Retinal pigment epithelial cell (primary cell): ENCODE measurements at regions not wholly inside any gene's neighbourhood (a gene's known extent, or its start where the extent isn't known, plus 50 kb on each side); places are given as distances from the start of the nearest gene placed in this dataset.

Experiments
- DNase-seq: peaks from one replicate; pipeline ENCODE4 v3.0.0-alpha.2; 2010; ENCODE audit warnings: low read depth
- H3K4me3 ChIP-seq: 2 replicates; pipeline ENCODE4 v1.5.1; 2011; ENCODE audit warnings: mild to moderate bottlenecking, low read length, control low read depth, moderate library complexity
- CTCF ChIP-seq: conservative IDR thresholded peaks from 2 replicates; pipeline ENCODE4 v1.5.1; 2011; ENCODE audit warnings: low read depth, low read length, control low read depth, inconsistent platforms

DNA sequence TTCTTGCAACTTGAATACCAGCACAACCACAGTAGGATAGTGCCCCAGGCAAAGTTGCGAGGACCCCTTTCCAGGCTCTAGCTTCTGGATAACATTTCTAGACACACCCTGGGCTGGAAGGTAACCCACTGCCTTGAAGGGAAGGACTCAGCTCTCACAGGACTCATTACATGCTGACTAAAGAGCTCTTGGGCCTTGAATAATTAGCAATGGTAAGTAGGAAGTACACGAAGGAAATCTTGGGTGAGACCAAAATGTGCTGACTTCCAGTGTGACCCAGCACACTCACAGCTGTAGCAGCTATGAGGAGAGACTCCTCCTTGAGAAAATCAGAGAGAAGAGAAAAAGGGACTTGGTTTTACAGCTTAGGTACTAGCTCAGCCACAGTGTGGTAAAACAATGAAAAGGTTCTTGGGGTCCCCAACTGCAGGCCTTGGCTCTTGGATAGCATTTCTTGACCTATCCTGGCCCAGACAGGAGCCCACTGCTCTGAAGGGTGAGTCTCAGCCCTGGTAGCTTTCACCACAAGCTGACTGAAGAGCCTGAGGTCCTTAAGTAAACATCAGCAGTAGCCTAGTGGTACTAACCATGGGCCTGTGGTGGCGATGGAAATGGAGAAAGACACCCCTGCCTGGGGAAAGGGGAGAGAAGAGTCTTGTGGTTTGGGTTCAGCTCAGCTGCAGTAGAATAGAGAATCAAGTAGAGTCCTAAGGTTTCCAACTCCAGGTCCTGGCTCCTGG lies 621.7 kb downstream of the SEMA5A start:
- TF ChIP-seq CTCF: no peak
- no peak for DNase-seq

DNA sequence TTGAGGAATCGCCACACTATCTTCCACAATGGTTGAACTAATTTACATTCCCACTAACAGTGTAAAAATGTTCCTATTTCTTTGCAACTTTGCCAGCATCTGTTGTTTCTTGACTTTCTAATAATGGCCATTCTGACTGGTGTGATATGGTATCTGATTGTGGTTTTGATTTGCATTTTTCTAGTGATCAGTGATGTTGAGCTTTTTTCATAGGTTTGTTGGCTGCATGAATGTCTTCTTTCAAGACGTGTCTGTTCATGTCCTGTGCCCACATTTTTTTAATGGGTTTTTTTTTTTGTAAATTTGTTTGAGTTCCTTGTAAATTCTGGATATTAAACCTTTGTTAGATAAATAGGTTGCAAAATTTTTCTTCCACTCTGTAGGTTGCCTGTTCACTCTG lies 615.9 kb downstream of the SEMA5A start:
- TF ChIP-seq CTCF: no peak
- DNase-seq: no peak
- H3K4me3 ChIP-seq: no peak overlapping the region

More for the DNA sequence above, 621.7 kb downstream of the SEMA5A start:
- H3K4me3 ChIP-seq: no peak overlapping the region

- DNase-seq: no peak
- H3K4me3 ChIP-seq: no peak overlapping the region
- TF ChIP-seq CTCF: no peak
These were observed 611.4 kb downstream of the SEMA5A start for GRCh38 chr5:8934455-8934854.

- TF ChIP-seq CTCF: no peak
- no peak for DNase-seq
- no peak overlapping the region for H3K4me3 ChIP-seq
These were observed 604.9 kb downstream of the SEMA5A start for GRCh38 chr5:8940934-8941333.

- DNase-seq: peak; percentile 49
- no peak for TF ChIP-seq CTCF
These were observed 602.6 kb downstream of the SEMA5A start for GRCh38 chr5:8943301-8943700.

GRCh38 chr5:8944005-8944404 lies 601.9 kb downstream of the SEMA5A start:
- H3K4me3 ChIP-seq: no peak overlapping the region
- DNase-seq: no peak
- TF ChIP-seq CTCF: no peak

More at GRCh38 chr5:8943301-8943700, 602.6 kb downstream of the SEMA5A start:
- no peak overlapping the region for H3K4me3 ChIP-seq

GRCh38 chr5:8945972-8946371 lies 599.9 kb downstream of the SEMA5A start:
- no peak for DNase-seq
- no peak overlapping the region for H3K4me3 ChIP-seq
- TF ChIP-seq CTCF: no peak
